Neural cell (in vitro differentiated cells): ENCODE measurements at regions not wholly inside any gene's neighbourhood (a gene's known extent, or its start where the extent isn't known, plus 50 kb on each side); places are given as distances from the start of the nearest gene placed in this dataset.

Experiments used
- CTCF ChIP-seq: fragments of 450-650 bp; IDR thresholded peaks from 2 replicates; pipeline ENCODE4 v1.5.1; 2014; ENCODE audit warnings: antibody characterized with exemption, mild to moderate bottlenecking, moderate library complexity; ENCODE audit not compliant: poor library complexity, severe bottlenecking
- EP300 ChIP-seq: fragments of 450-650 bp; conservative IDR thresholded peaks from 2 replicates; pipeline ENCODE4 v1.6.1; 2014; ENCODE audit warnings: antibody characterized with exemption, mild to moderate bottlenecking, moderate library complexity; ENCODE audit not compliant: poor library complexity, severe bottlenecking
- EZH2 ChIP-seq: fragments of 200-600, 300-800 bp; shearing (Covaris generic), sonication (generic); IDR thresholded peaks from 2 replicates; pipeline ENCODE4 v1.6.1; 2014; ENCODE audit warnings: antibody characterized with exemption, low read length, borderline replicate concordance, mild to moderate bottlenecking; ENCODE audit not compliant: insufficient read depth, poor library complexity, severe bottlenecking
- POLR2AphosphoS5 ChIP-seq: IDR thresholded peaks from 2 replicates; pipeline ENCODE4 v1.6.1; 2012
- RAD21 ChIP-seq: fragments of 450-650 bp; conservative IDR thresholded peaks from 2 replicates; pipeline ENCODE4 v1.6.1; 2014; ENCODE audit warnings: antibody characterized with exemption, mild to moderate bottlenecking, moderate library complexity
- SMC3 ChIP-seq: fragments of 450-650 bp; conservative IDR thresholded peaks from 2 replicates; pipeline ENCODE4 v1.6.1; 2014; ENCODE audit warnings: antibody characterized with exemption, mild to moderate bottlenecking, moderate library complexity; ENCODE audit not compliant: poor library complexity
- TAF1 ChIP-seq: IDR thresholded peaks from 2 replicates; pipeline ENCODE4 v1.6.1; 2012; ENCODE audit warnings: low read depth

GRCh38 chr4:180757927-180758326 is 1485.3 kb upstream of the TENM3 start:
- TF ChIP-seq EZH2: no peak
- no peak for TF ChIP-seq CTCF
- no peak for TF ChIP-seq POLR2AphosphoS5
- no peak for TF ChIP-seq TAF1
- TF ChIP-seq EP300: no peak
- no peak for TF ChIP-seq SMC3
- no peak for TF ChIP-seq RAD21
